K562 (cell line): ENCODE measurements at regions not wholly inside any gene's neighbourhood (a gene's known extent, or its start where the extent isn't known, plus 50 kb on each side); places are given as distances from the start of the nearest gene placed in this dataset.

Source experiments
- ATAC-seq: fragments of 200-7000 bp; cut with Tn5 transposase; 3 replicates; pipeline ENCODE4 v1.9.1; 2020; ENCODE audit warnings: moderate library complexity
- BruUV-seq: library from RNA; stranded (reverse); fragments of 400-500 nt; replicated peaks from 2 replicates; lab custom pipeline; 2021; lab: Mats Ljungman, UMichigan
- CTCF ChIA-PET: fragments of 300-600 bp; formaldehyde crosslinking; extraction: SDS; loops from one replicate; lab custom pipeline; 2021; ENCODE audit warnings: low intra/inter-chr PET ratio; lab: Yijun Ruan, JAX
- POLR2A ChIA-PET: fragments of 300-600, 350-650 bp; sonication (Branson Sonifier 250); formaldehyde crosslinking; extraction: SDS; loops from one replicate; lab custom pipeline; 2021; ENCODE audit warnings: antibody characterized with exemption, inconsistent platforms; lab: Yijun Ruan, JAX
- DNase-seq, 4 experiments: peaks; one replicate each; pipeline versions ENCODE4 v3.0.0 to v3.0.0-alpha.2; 2011 to 2018; ENCODE audit warnings: low spot score in 3 of 4, mixed read lengths in 3 of 4; ENCODE audit errors: extremely low read depth in 1 of 4
- FAIRE-seq: peaks from 2 replicates; lab custom pipeline; 2011; peaks lifted over from hg19 to GRCh38; lab: Jason Lieb, UNC
- H2AFZ ChIP-seq: 2 replicates; pipeline ENCODE4 v1.6.0; 2011; ENCODE audit warnings: low read depth, low read length, control low read depth, inconsistent platforms
- H3K27ac ChIP-seq: fragments of 200-600 bp; 3 replicates; pipeline ENCODE4 v1.8.0; 2011; ENCODE audit warnings: low read depth, mild to moderate bottlenecking, control low read depth, inconsistent platforms, low read length, moderate library complexity, mixed read lengths; ENCODE audit errors: extremely low read depth
- H3K27me3 ChIP-seq, 2 experiments: fragments of 300-600 bp in 1 of 2; 2 replicates in 1 of 2; 3 replicates in 1 of 2; pipeline versions ENCODE4 v1.6.0 to v1.8.0; 2011; ENCODE audit warnings: inconsistent platforms in 2 of 2, low read length in 2 of 2, mild to moderate bottlenecking in 1 of 2, mixed read lengths in 1 of 2, moderate library complexity in 1 of 2; ENCODE audit not compliant: control insufficient read depth in 2 of 2, insufficient read depth in 2 of 2
- H3K36me3 ChIP-seq: fragments of 300-600 bp; 3 replicates; pipeline ENCODE4 v1.8.0; 2011; ENCODE audit warnings: mild to moderate bottlenecking, low read length, inconsistent platforms; ENCODE audit not compliant: control insufficient read depth, insufficient read depth
- H3K4me1 ChIP-seq, 2 experiments: fragments of 200-600 bp in 1 of 2; replicated peaks in 1 of 2; 2 replicates in 1 of 2; 3 replicates in 1 of 2; pipeline versions ENCODE4 v1.5.1 to v1.8.0; 2011; ENCODE audit warnings: inconsistent platforms in 2 of 2, low read length in 2 of 2, mild to moderate bottlenecking in 1 of 2, mixed read lengths in 1 of 2, moderate library complexity in 1 of 2; ENCODE audit not compliant: control insufficient read depth in 2 of 2, insufficient read depth in 2 of 2
- H3K4me2 ChIP-seq: 2 replicates; pipeline ENCODE4 v1.6.1; 2011; ENCODE audit warnings: low read length, control low read depth, inconsistent platforms, mixed read lengths; ENCODE audit not compliant: insufficient read depth
- H3K4me3 ChIP-seq: fragments of 200-600 bp; sonication (generic), shearing (Covaris generic); 2 replicates; pipeline ENCODE4 v1.5.1; 2016; ENCODE audit warnings: control low read depth, inconsistent platforms
- H3K79me2 ChIP-seq: fragments of 200-600 bp; 3 replicates; pipeline ENCODE4 v1.8.0; 2011; ENCODE audit warnings: low read length, inconsistent platforms; ENCODE audit not compliant: control insufficient read depth, insufficient read depth
- H3K9ac ChIP-seq, 2 experiments: 2 replicates each; pipeline versions ENCODE4 v1.6.0 to v1.6.1; 2011; ENCODE audit warnings: low read depth in 2 of 2, low read length in 2 of 2, control low read depth in 1 of 2, inconsistent platforms in 1 of 2, mild to moderate bottlenecking in 1 of 2, mixed read lengths in 1 of 2; ENCODE audit not compliant: insufficient read depth in 1 of 2
- H3K9me1 ChIP-seq: one replicate; pipeline ENCODE4 v1.6.0; 2011; ENCODE audit warnings: inconsistent platforms, mild to moderate bottlenecking, low read length, moderate library complexity; ENCODE audit not compliant: control insufficient read depth, insufficient read depth
- H3K9me3 ChIP-seq: replicated peaks from 2 replicates; pipeline ENCODE4 v1.5.1; 2011; ENCODE audit warnings: low read depth, low read length, inconsistent platforms; ENCODE audit not compliant: control insufficient read depth, insufficient read depth
- H4K20me1 ChIP-seq: replicated peaks from 2 replicates; pipeline ENCODE4 v1.6.1; 2011; ENCODE audit warnings: low read length, inconsistent platforms, mixed read lengths; ENCODE audit not compliant: control insufficient read depth, insufficient read depth
- ADNP ChIP-seq: fragments of 200-800 bp; sonication (Bioruptor generic); IDR thresholded peaks from 2 replicates; pipeline ENCODE4 v1.6.1; 2016; ENCODE audit warnings: missing genetic modification characterization, missing compliant biosample characterization
- ERF ChIP-seq: fragments of 450-650 bp; formaldehyde crosslinking; IDR thresholded peaks from 2 replicates; pipeline ENCODE4 v1.4.0; 2020; ENCODE audit warnings: mild to moderate bottlenecking, mixed read lengths
- FOSL1 ChIP-seq: fragments of 200-800 bp; sonication (Bioruptor generic); conservative IDR thresholded peaks from 2 replicates; pipeline ENCODE4 v1.6.1; 2016; ENCODE audit warnings: missing genetic modification characterization, missing compliant biosample characterization
- FOXK2 ChIP-seq, 2 experiments: fragments of 450-650 bp; IDR thresholded peaks in 1 of 2; conservative IDR thresholded peaks in 1 of 2; 2 replicates each; pipeline ENCODE4 v1.6.1; 2016; ENCODE audit warnings: low read depth in 2 of 2, mild to moderate bottlenecking in 1 of 2
- HNRNPUL1 ChIP-seq: fragments of 200-400 bp; formaldehyde crosslinking; IDR thresholded peaks from 2 replicates; pipeline ENCODE4 v1.6.1; 2017; ENCODE audit warnings: low read length
- HOXB6 ChIP-seq: fragments of 250-450 bp; sonication (Bioruptor Pico); IDR thresholded peaks from 2 replicates; pipeline ENCODE4 v1.5.1; 2022; ENCODE audit warnings: mild to moderate bottlenecking, borderline replicate concordance
- NUFIP1 ChIP-seq: fragments of 450-650 bp; IDR thresholded peaks from 2 replicates; pipeline ENCODE4 v1.6.1; 2018; ENCODE audit not compliant: partially characterized antibody
- PURB ChIP-seq: sonication (generic); formaldehyde crosslinking; IDR thresholded peaks from 2 replicates; pipeline ENCODE4 v1.9.0; 2021; ENCODE audit warnings: low read depth, mild to moderate bottlenecking, missing genetic modification reagents
- RFX1 ChIP-seq: fragments of 450-650 bp; IDR thresholded peaks from 2 replicates; pipeline ENCODE4 v1.6.1; 2016; ENCODE audit warnings: mild to moderate bottlenecking, moderate library complexity
- SMAD1 ChIP-seq: fragments of 150-350 bp; IDR thresholded peaks from 2 replicates; pipeline ENCODE4 v1.6.1; 2014; ENCODE audit warnings: low read length, low read depth; ENCODE audit not compliant: partially characterized antibody
- SP1 ChIP-seq: sonication (generic); formaldehyde crosslinking; IDR thresholded peaks from 2 replicates; pipeline ENCODE4 v1.8.1; 2022; ENCODE audit warnings: mild to moderate bottlenecking, missing genetic modification reagents
- SP2 ChIP-seq: IDR thresholded peaks from 2 replicates; pipeline ENCODE4 v1.6.1; 2011; ENCODE audit warnings: mild to moderate bottlenecking, low read depth, low read length, moderate library complexity; ENCODE audit not compliant: poor library complexity, severe bottlenecking; ENCODE audit errors: extremely low read depth
- STAT5A ChIP-seq: IDR thresholded peaks from 2 replicates; pipeline ENCODE4 v1.6.1; 2012; ENCODE audit warnings: low read length, inconsistent platforms, borderline replicate concordance
- ZBTB11 ChIP-seq, 3 experiments: fragments of 200-800 bp in 1 of 3; fragments of 250-450 bp in 1 of 3; fragments of 450-650 bp in 1 of 3; sonication (Bioruptor Pico) in 1 of 3; sonication (Bioruptor generic) in 1 of 3; formaldehyde crosslinking in 1 of 3; IDR thresholded peaks; 2 replicates each; pipeline versions ENCODE4 v1.6.1 to v1.8.0; 2016 to 2022; ENCODE audit warnings: mild to moderate bottlenecking in 2 of 3, missing genetic modification characterization in 2 of 3, missing compliant biosample characterization in 1 of 3, moderate library complexity in 1 of 3
- ZFP36 ChIP-seq: fragments of 150-350 bp; IDR thresholded peaks from 2 replicates; pipeline ENCODE4 v1.6.1; 2018; ENCODE audit warnings: low read length, low read depth; ENCODE audit not compliant: partially characterized antibody
- ZNF232 ChIP-seq: sonication (generic); formaldehyde crosslinking; IDR thresholded peaks from 2 replicates; pipeline ENCODE4 v1.8.0; 2022; ENCODE audit warnings: mild to moderate bottlenecking, missing genetic modification reagents
- ZNF354B ChIP-seq: fragments of 250-450 bp; sonication (Bioruptor Pico); IDR thresholded peaks from 2 replicates; pipeline ENCODE4 v1.4.0; 2020
- ZNF395 ChIP-seq: fragments of 200-800 bp; sonication (Bioruptor generic); IDR thresholded peaks from 2 replicates; pipeline ENCODE4 v1.6.1; 2017; ENCODE audit warnings: missing genetic modification characterization, missing compliant biosample characterization
- ZNF76 ChIP-seq: fragments of 250-450 bp; sonication (Bioruptor Pico); IDR thresholded peaks from 2 replicates; pipeline ENCODE4 v1.4.0; 2020; ENCODE audit warnings: mild to moderate bottlenecking, moderate library complexity, borderline replicate concordance
- WGBS: fragments of 100-300 bp; shearing (Covaris generic); methylation state at CpG from one replicate; pipeline ENCODE4 v1.1.6; 2016; ENCODE audit warnings: low coverage, mixed read lengths; ENCODE audit not compliant: insufficient coverage; ENCODE audit errors: missing lambda C conversion rate; 5-methylcytosine and 5-hydroxymethylcytosine counted together
- in situ Hi-C: fragments of 300-500 bp; cut with MboI; formaldehyde crosslinking; loops from 4 replicates; pipeline ENCODE4 v1.15.0; 2018; ENCODE audit warnings: inconsistent platforms, mixed read lengths
- intact Hi-C: fragments of 100-400 bp; cut with micrococcal nuclease; formaldehyde crosslinking; loops from 2 replicates; pipeline ENCODE4 v1.14.2; 2022

- TF ChIP-seq ERF (CRISPR knock-in tag) (no peak), HOXB6 (no peak), SMAD1 (no peak), FOXK2 (conservative IDR thresholded peaks at IDR 0.05 in 1 of 2, IDR thresholded peaks at IDR 0.05 in 1 of 2; ENCODE audit: low read depth in 2 of 2) (no peak), STAT5A (no peak), ZNF354B (CRISPR knock-in tag) (no peak)
Measured at GRCh38 chr11:80810695-80811094, 1369.9 kb upstream of the TENM4 start (continued).

- FAIRE-seq (no peak), ATAC-seq (no peak), DNase-seq (no peak)
- WGBS, result 0% methylated on average over 7 of the region's 8 CpGs
- intact Hi-C loops (no loop called here), in situ Hi-C loops (no loop called here)
- BruUV-seq, result no TSS peak
- H2AFZ ChIP-seq, result no peak overlapping the region
- POLR2A ChIA-PET, result no interaction called here
- CTCF ChIA-PET, result no interaction called here
- no peaks in the 10 kb centered on the region for H3K27me3 ChIP-seq
- H3K4me1 ChIP-seq, result no peaks in the 10 kb centered on the region
- no peaks in the 10 kb centered on the region for H3K9me3 ChIP-seq
- no peaks in the 10 kb centered on the region for H3K36me3 ChIP-seq
- H3K9ac ChIP-seq, result no peak overlapping the region
- no peak overlapping the region for H3K27ac ChIP-seq
- H3K4me2 ChIP-seq, result no peak overlapping the region
- H3K79me2 ChIP-seq, result no peaks in the 10 kb centered on the region
- H3K4me3 ChIP-seq, result no peak overlapping the region
- no peaks in the 10 kb centered on the region for H4K20me1 ChIP-seq
- H3K9me1 ChIP-seq, result no peaks in the 10 kb centered on the region
- TF ChIP-seq NUFIP1 (no peak), PURB (no peak), RFX1 (no peak), SP2 (no peak), SMAD1 (no peak), ZNF76 (CRISPR knock-in tag) (no peak), ADNP (no peak), ZBTB11 (CRISPR knock-in tag; IDR thresholded peaks at IDR 0.05) (no peak), SP1 (CRISPR knock-in tag) (no peak), HNRNPUL1 (no peak), ZNF232 (CRISPR knock-in tag) (no peak), FOSL1 (tag) (no peak), ZFP36 (no peak), ZNF395 (CRISPR knock-in tag) (no peak)
Measured at GRCh38 chr11:80798174-80798573, 1357.3 kb upstream of the TENM4 start.
